NCI-H774 (cell line): ENCODE measurements at regions not wholly inside any gene's neighbourhood (a gene's known extent, or its start where the extent isn't known, plus 50 kb on each side); places are given as distances from the start of the nearest gene placed in this dataset.

Experiments used
- DNase-seq: peaks from one replicate; lab custom pipeline; 2025; lab: John Stamatoyannopoulos, UW

GRCh38 chr1:68378296-68379084 lies 71.3 kb downstream of the RPE65 start:
- no peak for DNase-seq

GRCh38 chr1:68377098-68377497 lies 72.7 kb downstream of the RPE65 start:
- DNase-seq = no peak

DNA sequence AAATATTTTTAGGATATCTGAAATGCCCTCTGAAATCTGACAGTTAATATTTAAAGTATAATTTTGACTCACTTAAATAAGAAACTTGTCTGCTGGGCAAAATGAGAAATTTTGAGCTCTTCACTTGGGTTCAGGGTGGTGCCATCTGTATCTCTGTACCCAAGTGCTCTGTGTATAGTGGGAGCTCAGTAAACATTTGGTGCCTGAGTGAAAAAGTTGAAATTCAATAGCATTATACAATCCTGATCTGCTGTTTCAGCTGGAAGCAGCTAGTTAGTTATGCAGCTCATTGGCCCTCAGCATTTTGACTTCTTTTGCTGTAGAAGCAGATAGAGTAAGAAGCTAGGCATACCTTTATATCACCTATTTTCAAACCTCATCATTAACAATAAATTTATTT lies 73.3 kb downstream of the RPE65 start:
- no peak for DNase-seq

GRCh38 chr1:68375919-68376318 lies 73.8 kb downstream of the RPE65 start:
- DNase-seq = no peak

DNA sequence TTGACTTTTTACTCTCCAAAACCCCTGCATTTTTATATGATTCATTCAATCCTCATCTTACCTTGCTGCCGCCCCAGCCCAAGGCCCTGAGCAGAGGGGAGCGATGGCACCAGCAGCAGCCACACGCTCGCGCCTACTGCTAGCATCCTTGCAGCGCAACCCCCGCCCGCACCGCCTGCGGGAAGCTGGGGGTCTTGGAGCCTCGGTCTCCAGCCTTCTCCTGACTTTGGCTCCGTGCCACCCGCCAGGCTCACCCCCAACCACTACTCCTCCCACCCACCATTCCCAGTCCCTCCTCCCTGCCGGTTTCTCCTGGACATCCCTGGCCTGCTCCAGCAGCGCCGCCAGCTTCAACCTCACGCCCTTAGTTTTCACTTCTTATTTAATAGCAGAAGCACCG lies 76.6 kb downstream of the RPE65 start:
- DNase-seq = no peak

DNA sequence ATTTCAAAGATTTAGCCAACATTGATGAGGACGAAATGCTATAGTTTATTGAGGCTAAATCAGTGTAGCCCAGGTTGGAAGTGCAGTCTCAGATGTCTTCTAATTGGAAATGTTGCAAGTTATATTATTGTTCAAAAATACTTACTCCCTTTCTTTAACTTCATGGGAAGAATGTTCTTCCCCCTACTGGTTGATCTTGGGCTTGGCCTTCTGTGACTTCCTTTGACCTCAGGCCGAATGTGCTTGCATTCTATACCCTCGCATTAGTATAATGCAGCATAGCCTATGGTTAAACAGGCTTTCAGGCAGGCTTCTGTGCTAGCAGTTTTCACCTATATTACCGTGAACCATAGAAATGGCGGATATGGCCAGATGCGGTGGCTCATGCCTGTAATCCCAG lies 77.3 kb downstream of the RPE65 start:
- no peak for DNase-seq

GRCh38 chr1:68370101-68370915 lies 79.4 kb downstream of the RPE65 start:
- no peak for DNase-seq

DNA sequence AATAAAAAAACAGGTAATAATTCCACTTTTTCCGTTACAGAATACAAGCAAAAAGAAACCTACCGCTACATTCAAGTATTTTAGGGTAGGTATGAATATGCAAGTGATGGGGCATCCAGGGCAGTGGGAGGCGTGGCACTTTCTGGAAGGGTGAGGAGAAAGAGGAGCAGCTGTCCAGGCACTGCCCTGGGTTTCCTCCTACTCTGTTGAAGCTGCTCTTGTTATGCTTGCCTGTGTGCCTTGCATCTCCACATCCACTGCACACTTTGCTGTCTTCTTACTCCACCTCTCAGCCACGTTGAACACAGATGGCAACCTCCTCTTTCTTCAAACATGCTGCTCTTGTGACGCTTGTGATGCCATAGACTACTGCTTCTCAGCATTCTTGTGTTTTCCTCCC lies 83.2 kb downstream of the RPE65 start:
- no peak for DNase-seq

DNA sequence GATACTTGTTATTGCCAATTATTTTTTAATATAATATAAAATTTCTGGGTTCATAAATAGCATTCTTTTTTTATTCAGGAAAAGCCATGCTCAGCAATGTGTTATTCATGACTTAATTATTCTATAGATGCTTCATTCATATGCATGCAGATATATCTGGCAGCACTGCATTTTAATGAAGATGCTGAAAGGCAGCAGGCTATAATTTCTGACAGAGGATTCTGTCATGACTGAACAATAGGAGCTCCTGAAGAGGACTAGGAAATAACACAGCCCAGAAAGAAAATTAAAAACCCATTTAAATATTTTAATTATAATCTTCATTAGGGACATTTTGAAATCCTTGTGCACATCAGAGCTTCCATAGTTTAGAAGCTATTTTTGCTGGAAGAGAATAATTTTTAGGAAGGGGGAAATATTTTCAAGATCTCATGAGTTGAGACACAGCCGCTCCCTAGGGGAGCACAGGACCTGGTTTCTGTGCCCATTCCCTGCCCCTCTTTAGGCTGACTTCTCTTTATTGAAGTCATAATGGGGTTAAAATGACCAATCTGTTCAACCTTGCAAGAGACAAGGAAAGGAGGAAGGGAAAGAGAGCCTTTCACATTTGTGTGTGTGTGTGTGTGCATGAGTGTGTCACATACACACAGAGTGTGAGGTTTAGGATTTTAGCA lies 83.9 kb downstream of the RPE65 start:
- DNase-seq = no peak

DNA sequence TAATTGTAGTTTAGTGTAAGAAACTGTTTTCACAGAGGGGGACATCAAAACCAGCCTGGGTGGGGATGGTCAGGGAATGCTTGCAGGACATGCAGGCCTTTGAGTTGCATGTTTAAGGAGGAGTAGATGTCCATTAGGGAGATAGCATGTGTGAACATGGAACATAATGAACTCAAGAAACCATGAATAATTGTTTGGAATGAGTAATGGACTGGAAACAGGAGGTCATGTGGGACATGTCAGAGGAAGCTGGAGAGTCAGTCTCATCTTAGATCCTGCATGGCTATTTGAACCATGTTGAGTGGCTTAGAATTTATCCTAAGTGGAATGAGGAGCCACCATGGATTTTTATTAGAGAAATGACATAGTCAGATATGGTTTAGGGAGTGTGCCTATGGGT lies 86.4 kb downstream of the RPE65 start:
- no peak for DNase-seq

DNA sequence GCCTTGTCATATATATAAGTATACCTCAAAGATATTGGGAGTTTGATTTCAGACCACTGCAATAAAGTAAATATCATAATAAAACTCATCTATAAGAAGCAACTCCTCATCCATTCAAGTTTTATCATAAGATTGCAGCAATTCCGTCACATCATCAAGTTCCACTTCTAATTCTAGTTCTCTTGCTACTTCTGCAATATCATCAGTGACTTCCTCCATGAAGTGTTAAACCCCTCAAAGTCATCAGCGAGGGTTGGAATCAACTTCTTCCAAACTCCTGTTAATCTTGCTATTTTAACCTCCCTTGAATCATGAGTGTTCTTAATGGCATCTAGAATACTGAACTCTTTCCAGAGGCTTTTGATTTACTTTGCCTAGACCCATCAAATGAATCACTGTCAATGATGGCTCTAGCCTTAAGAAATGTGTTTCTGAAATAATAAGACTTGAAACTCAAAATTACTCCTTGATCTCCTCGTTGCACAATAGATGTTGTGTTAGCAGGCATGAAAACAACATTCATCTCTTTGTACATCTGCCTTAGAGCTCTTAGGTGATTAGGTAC lies 88.3 kb downstream of the RPE65 start:
- DNase-seq = no peak

GRCh38 chr1:68359045-68359444 lies 90.7 kb downstream of the RPE65 start:
- DNase-seq = no peak

DNA sequence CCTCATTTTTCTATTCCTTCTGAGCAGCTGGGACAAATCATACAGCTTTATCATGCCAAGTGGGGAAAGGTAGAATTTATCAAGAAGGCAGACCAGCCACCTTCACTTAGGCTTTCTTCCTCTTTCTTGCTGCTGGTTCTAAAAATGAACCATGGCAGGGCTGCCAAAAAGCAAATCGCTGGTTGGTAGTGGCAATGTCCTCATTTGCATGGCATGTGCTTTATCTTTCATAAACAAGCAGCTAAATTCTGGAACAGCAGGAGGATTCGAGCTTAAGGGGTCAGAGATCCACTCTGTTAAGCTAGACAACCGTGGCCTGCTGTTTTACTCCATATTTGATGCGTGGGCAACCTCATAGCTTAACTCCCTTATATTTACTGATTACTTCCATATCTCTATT lies 91.3 kb downstream of the RPE65 start:
- no peak for DNase-seq

- DNase-seq = no peak
Observed at GRCh38 chr1:68355614-68356013, 94.1 kb downstream of the RPE65 start.

- DNase-seq = no peak
Observed at GRCh38 chr1:68352202-68352601, 97.6 kb downstream of the RPE65 start.

- no peak for DNase-seq
Observed at GRCh38 chr1:68347415-68347814, 102.3 kb downstream of the RPE65 start.

GRCh38 chr1:68346188-68346808 lies 103.5 kb downstream of the RPE65 start:
- no peak for DNase-seq

DNA sequence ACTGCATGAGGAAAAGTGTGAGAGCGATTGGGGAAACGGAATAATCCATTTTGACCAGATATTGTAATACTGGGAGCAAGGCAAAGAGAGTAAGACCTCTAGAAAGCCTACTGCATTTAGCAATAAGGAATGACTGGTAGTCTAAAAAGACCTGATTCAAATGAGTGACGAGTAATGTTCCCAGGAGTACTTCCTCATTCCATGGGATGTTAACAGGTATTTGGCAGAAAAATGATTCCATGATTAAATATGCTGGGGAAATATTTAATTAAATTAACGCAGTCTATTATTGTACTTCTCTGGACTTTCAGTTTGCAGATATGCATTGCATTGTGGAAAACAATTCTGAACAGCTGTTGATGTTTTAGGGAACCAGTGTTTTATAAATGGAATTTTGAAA lies 105.5 kb downstream of the RPE65 start:
- no peak for DNase-seq

- no peak for DNase-seq
Observed at GRCh38 chr1:68340951-68341350, 108.6 kb upstream of the WLS start.

GRCh38 chr1:68339505-68339904 lies 107.2 kb upstream of the WLS start:
- no peak for DNase-seq

GRCh38 chr1:68338081-68338480 lies 105.8 kb upstream of the WLS start:
- no peak for DNase-seq

DNA sequence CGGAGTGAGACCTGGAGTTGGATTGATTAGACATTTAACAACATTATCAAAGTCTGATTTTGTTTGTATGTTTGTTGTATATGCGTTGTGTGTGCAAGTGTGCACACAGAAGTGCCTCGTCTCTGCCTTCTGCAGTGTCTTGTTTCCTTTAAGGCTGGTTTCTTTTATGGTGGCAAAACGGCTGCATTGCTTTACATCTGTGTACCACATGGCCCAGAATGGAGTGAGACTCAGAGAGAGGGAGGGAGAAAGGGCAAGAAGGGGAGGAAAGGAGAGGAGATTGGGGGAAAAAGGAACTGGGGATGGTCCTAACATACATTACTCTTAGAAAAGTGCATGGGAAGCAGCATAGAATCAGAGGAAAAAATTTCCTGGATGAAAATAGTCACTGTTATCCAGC lies 99.7 kb upstream of the WLS start:
- no peak for DNase-seq
